HG02571 (cell line): ENCODE measurements at regions not wholly inside any gene's neighbourhood (a gene's known extent, or its start where the extent isn't known, plus 50 kb on each side); places are given as distances from the start of the nearest gene placed in this dataset.
"Not testable (repeated sequence)": the region's sequence is repeated elsewhere in the genome, so short reads cannot be mapped to it uniquely, and the experiment has no call there.

Experiments used
- ATAC-seq: cut with Tn5 transposase; IDR thresholded peaks from one replicate; pipeline ENCODE4 v1.9.1; 2021; ENCODE audit warnings: mild to moderate bottlenecking, moderate library complexity; ENCODE audit not compliant: unreplicated experiment

GRCh38 chr6:2611092-2611491, 139.6 kb downstream of the MYLK4 start:
- ATAC-seq, result no peak

GRCh38 chr6:2608503-2608902, 142.2 kb downstream of the MYLK4 start:
- no peak for ATAC-seq

GRCh38 chr6:2600363-2600762, 150.4 kb downstream of the MYLK4 start:
- ATAC-seq, result no peak

GRCh38 chr6:2599817-2600216, 150.9 kb downstream of the MYLK4 start:
- no peak for ATAC-seq

GRCh38 chr6:2598867-2599266, 151.9 kb downstream of the MYLK4 start:
- ATAC-seq, result no peak

GRCh38 chr6:2597991-2598390, 152.7 kb downstream of the MYLK4 start:
- no peak for ATAC-seq

- ATAC-seq, result not testable (repeated sequence)
Measured at GRCh38 chr6:2597457-2597856, 153.3 kb downstream of the MYLK4 start.

GRCh38 chr6:2596222-2596621, 154.5 kb downstream of the MYLK4 start:
- no peak for ATAC-seq

GRCh38 chr6:2594868-2595267, 155.9 kb downstream of the MYLK4 start:
- no peak for ATAC-seq

- ATAC-seq, result no peak
Measured at GRCh38 chr6:2593167-2593566, 157.6 kb downstream of the MYLK4 start.

GRCh38 chr6:2589171-2589661, 161.5 kb downstream of the MYLK4 start:
- ATAC-seq, result no peak

- ATAC-seq, result no peak
Measured at GRCh38 chr6:2583459-2583858, 167.3 kb downstream of the MYLK4 start.

- ATAC-seq, result no peak
Measured at GRCh38 chr6:2582268-2582667, 168.5 kb downstream of the MYLK4 start.

GRCh38 chr6:2581611-2582010, 169.1 kb downstream of the MYLK4 start:
- ATAC-seq, result no peak

- ATAC-seq, result no peak
Measured at GRCh38 chr6:2581011-2581410, 169.7 kb downstream of the MYLK4 start.

GRCh38 chr6:2579804-2580570, 170.7 kb downstream of the MYLK4 start:
- no peak for ATAC-seq

- no peak for ATAC-seq
Measured at GRCh38 chr6:2579241-2579761, 171.4 kb downstream of the MYLK4 start.

GRCh38 chr6:2578767-2579166, 172.0 kb downstream of the MYLK4 start:
- ATAC-seq, result no peak

- no peak for ATAC-seq
Measured at GRCh38 chr6:2576499-2576898, 174.2 kb downstream of the MYLK4 start.

GRCh38 chr6:2575236-2575635, 175.5 kb downstream of the MYLK4 start:
- ATAC-seq, result no peak

- ATAC-seq, result not testable (repeated sequence)
Measured at GRCh38 chr6:2569420-2569819, 181.3 kb downstream of the MYLK4 start.

- no peak for ATAC-seq
Measured at GRCh38 chr6:2566048-2566447, 184.7 kb downstream of the MYLK4 start.

GRCh38 chr6:2565499-2565898, 185.2 kb downstream of the MYLK4 start:
- ATAC-seq, result no peak
